ENCODE measurements at regions not wholly inside any gene's neighbourhood (a gene's known extent, or its start where the extent isn't known, plus 50 kb on each side); places are given as distances from the start of the nearest gene placed in this dataset.

DNA sequence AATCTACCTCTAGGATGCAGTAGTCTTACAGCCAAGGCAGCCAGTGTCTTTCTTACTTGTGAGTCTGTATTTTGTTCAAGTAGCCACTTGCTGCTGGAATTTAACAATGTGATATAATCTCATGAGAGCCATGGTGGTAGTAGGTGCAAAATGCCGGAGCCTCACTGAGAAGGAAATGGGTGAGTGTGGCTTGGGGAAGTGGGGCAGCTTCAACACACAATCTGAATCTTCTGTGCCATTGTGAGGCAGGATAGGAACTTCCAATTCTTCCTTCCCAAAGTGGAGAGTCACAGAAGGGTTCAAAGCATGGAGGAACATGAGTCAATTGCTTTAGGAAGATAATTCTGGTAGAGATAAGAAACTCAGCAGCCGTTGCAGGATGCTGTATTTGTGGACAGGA is 158.7 kb upstream of the APCDD1 start:
- TF ChIP-seq, protein P1, sequence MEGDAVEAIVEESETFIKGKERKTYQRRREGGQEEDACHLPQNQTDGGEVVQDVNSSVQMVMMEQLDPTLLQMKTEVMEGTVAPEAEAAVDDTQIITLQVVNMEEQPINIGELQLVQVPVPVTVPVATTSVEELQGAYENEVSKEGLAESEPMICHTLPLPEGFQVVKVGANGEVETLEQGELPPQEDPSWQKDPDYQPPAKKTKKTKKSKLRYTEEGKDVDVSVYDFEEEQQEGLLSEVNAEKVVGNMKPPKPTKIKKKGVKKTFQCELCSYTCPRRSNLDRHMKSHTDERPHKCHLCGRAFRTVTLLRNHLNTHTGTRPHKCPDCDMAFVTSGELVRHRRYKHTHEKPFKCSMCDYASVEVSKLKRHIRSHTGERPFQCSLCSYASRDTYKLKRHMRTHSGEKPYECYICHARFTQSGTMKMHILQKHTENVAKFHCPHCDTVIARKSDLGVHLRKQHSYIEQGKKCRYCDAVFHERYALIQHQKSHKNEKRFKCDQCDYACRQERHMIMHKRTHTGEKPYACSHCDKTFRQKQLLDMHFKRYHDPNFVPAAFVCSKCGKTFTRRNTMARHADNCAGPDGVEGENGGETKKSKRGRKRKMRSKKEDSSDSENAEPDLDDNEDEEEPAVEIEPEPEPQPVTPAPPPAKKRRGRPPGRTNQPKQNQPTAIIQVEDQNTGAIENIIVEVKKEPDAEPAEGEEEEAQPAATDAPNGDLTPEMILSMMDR (IDR thresholded peaks at IDR 0.05) = no peak
- TF ChIP-seq POLR2A (IDR thresholded peaks at IDR 0.05) = no peak
